Testis (tissue), 2 donors: ENCODE measurements at regions not wholly inside any gene's neighbourhood (a gene's known extent, or its start where the extent isn't known, plus 50 kb on each side); places are given as distances from the start of the nearest gene placed in this dataset.

Source experiments
- DNase-seq: peaks from one replicate; pipeline ENCODE4 v3.0.0-alpha.2; 2019
- H3K27ac ChIP-seq, 2 donors: fragments of 200-600 bp; sonication (generic); one replicate each; pipeline ENCODE4 v1.5.1; 2019
- H3K27me3 ChIP-seq: fragments of 200-600 bp; sonication (generic); one replicate; pipeline ENCODE4 v1.5.1; 2019
- H3K36me3 ChIP-seq: fragments of 200-600 bp; sonication (generic); one replicate; pipeline ENCODE4 v1.5.1; 2017; ENCODE audit warnings: low read depth; ENCODE audit errors: missing control alignments
- H3K4me1 ChIP-seq: fragments of 200-600 bp; sonication (generic); one replicate; pipeline ENCODE4 v1.5.1; 2019
- H3K4me3 ChIP-seq, 2 donors: fragments of 200-600 bp; sonication (generic); one replicate each; pipeline ENCODE4 v1.5.1; 2017 to 2019
- H3K9me3 ChIP-seq: fragments of 200-600 bp; sonication (generic); one replicate; pipeline ENCODE4 v1.5.1; 2017
- POLR2A ChIP-seq: fragments of 450-650 bp; IDR thresholded peaks from one replicate; pipeline ENCODE4 v1.6.1; 2017; ENCODE audit warnings: antibody characterized with exemption, mild to moderate bottlenecking, moderate library complexity
- WGBS, 2 donors: methylation state at CpG; one replicate each; pipeline ENCODE4 v1.1.5; 2018; 5-methylcytosine and 5-hydroxymethylcytosine counted together
- intact Hi-C: fragments of 100-400 bp; cut with DNase I; formaldehyde crosslinking; loops from one replicate; pipeline ENCODE4 v1.15.1; 2023; ENCODE audit warnings: low total_unique reads
- TF ChIP-seq, protein P1 (sequence below), 3 experiments: fragments of 450-650 bp in 2 of 3; fragments of 200-600 bp in 1 of 3; sonication (generic) in 1 of 3; IDR thresholded peaks; one replicate each; pipeline ENCODE4 v1.5.1; 2016 to 2019; ENCODE audit warnings: antibody characterized with exemption in 3 of 3, mild to moderate bottlenecking in 2 of 3, moderate library complexity in 1 of 3

DNA sequence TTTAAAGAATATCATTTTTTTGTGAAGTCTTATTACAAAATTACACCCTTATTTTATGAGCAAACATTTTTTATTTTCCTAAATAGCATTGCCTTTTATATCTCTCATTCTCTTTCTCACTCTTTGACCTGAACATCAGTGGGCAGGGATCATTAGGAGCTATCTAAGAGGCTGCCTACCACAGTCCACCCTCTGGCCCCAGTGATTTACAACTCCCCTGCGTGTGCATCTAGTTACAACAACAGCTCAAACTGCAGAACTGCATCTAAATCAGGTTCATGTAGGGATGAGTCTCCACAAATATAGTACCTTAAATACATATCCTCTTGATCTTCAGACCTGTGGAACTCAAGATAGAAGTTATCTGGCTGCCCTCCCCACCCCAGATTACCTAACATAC lies 172.4 kb upstream of the CXCR4 start:
- no peaks in the 10 kb centered on the region for H3K4me1 ChIP-seq
- H3K27me3 ChIP-seq: no peaks in the 10 kb centered on the region
- intact Hi-C loops: no loop called here
- no peak overlapping the region for H3K4me3 ChIP-seq
- TF ChIP-seq, protein P1, sequence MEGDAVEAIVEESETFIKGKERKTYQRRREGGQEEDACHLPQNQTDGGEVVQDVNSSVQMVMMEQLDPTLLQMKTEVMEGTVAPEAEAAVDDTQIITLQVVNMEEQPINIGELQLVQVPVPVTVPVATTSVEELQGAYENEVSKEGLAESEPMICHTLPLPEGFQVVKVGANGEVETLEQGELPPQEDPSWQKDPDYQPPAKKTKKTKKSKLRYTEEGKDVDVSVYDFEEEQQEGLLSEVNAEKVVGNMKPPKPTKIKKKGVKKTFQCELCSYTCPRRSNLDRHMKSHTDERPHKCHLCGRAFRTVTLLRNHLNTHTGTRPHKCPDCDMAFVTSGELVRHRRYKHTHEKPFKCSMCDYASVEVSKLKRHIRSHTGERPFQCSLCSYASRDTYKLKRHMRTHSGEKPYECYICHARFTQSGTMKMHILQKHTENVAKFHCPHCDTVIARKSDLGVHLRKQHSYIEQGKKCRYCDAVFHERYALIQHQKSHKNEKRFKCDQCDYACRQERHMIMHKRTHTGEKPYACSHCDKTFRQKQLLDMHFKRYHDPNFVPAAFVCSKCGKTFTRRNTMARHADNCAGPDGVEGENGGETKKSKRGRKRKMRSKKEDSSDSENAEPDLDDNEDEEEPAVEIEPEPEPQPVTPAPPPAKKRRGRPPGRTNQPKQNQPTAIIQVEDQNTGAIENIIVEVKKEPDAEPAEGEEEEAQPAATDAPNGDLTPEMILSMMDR (IDR thresholded peaks at IDR 0.05): no peak
- TF ChIP-seq POLR2A: no peak
- H3K9me3 ChIP-seq: no peaks in the 10 kb centered on the region
- no peak overlapping the region for H3K27ac ChIP-seq
- DNase-seq: no peak
- H3K36me3 ChIP-seq: no peaks in the 10 kb centered on the region
- WGBS, 2 donors: 63 to 76% methylated on average over 1 of the region's 1 CpG

DNA sequence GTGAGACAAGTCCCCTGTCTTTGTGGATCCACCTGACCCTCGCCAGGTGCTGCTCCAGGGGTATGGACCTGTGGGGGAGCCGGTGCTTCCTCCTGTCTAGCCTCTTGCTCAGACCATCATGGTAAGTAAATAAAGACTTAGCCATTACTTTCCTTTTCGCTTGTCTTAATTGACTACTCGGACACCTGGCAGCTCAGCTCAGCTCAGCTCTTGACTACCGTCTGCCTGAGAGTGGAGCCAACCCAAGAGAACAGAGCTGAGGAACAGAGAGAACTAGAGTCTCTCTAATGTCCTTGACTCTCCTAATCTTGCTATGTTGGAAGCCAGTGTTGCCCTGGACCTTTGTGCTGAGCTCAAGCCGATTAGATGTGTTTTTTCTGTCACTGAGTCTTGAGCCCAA lies 170.3 kb upstream of the CXCR4 start:
- Histone ChIP-seq H3K27ac (no peak overlapping the region), H3K27me3 (no peaks in the 10 kb centered on the region), H3K4me3 (no peak overlapping the region), H3K9me3 (no peaks in the 10 kb centered on the region), H3K4me1 (no peaks in the 10 kb centered on the region), H3K36me3 (no peaks in the 10 kb centered on the region)
- WGBS, 2 donors: 57 to 73% methylated on average over 6 of the region's 6 CpGs
- intact Hi-C loops: no loop called here
- TF ChIP-seq, protein P1 (IDR thresholded peaks at IDR 0.05): no peak
- no peak for TF ChIP-seq POLR2A
- no peak for DNase-seq

DNA sequence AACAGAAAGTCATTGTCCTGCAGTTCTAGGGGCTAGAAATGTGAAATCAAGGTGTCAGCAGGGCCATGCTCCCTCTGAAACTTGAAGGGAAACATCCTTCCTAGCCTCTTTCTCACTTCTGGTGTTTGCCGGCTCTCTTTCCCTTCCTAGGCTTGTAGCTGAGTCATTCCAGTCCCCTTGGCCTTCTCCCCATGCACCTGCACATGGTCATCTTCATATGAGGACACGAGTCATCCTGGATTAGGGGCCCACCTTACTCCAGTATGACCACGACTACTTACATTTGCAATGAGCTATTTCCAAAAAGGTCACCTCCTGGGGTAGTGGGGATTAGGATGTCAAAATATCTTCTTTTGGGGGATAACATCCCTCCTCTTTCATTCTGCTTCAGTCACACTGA lies 168.5 kb upstream of the CXCR4 start:
- no peaks in the 10 kb centered on the region for H3K36me3 ChIP-seq
- no peaks in the 10 kb centered on the region for H3K4me1 ChIP-seq
- no peak overlapping the region for H3K27ac ChIP-seq
- no peak for DNase-seq
- TF ChIP-seq, protein P1 (IDR thresholded peaks at IDR 0.05): no peak
- TF ChIP-seq POLR2A: no peak
- no peak overlapping the region for H3K4me3 ChIP-seq
- no peaks in the 10 kb centered on the region for H3K27me3 ChIP-seq
- no peaks in the 10 kb centered on the region for H3K9me3 ChIP-seq
- intact Hi-C loops: no loop called here
- 82 to 92% methylated on average over 3 of the region's 3 CpGs for WGBS, 2 donors

DNA sequence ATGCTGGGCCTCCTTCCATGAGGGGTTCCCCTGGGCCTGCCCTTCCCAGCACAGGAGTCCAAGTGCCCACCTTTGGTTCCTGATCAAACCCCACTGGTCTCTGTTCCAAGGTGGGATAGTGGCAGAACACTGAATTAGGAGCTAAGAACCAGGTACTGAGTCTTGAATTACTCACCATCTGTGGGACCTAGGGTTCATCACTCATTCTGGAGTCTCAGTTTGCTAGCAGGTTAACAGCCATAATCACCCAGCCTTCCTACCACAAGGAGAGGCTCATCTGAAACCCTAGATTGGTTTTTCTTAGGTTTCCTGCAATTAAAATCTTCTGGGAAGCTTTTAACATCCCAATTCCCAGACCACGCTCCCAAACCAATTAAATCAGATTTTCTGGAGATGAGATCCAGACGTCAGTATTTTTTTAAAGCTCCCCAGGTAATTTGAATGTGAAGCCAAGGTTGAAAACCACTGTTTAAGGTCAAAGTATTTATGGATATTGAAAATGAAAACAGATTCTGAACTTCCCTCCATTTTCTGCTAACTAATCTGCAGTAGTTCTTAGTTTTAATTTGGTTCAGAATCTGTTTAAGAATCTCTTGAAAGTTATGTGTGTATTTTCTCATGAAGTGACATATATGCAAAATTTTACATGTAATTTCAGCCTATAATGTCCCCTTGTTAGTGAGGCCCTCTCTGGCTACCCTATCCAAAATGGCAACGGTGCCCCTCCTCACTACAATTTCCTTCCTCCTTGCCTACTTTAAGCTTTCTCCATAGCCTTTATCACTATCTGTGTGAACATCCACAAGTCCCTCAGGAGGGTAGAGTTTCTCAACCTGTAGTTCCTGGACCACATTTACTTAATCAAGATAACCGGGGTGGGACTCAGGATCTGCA lies 166.5 kb upstream of the CXCR4 start:
- Histone ChIP-seq H3K4me3 (no peak overlapping the region), H3K4me1 (no peaks in the 10 kb centered on the region), H3K9me3 (no peaks in the 10 kb centered on the region), H3K27me3 (no peaks in the 10 kb centered on the region), H3K27ac (no peak overlapping the region), H3K36me3 (no peaks in the 10 kb centered on the region)
- DNase-seq: no peak
- 72 to 75% methylated on average over 4 of the region's 4 CpGs for WGBS, 2 donors
- intact Hi-C loops: no loop called here
- no peak for TF ChIP-seq POLR2A
- TF ChIP-seq, protein P1 (IDR thresholded peaks at IDR 0.05): no peak

DNA sequence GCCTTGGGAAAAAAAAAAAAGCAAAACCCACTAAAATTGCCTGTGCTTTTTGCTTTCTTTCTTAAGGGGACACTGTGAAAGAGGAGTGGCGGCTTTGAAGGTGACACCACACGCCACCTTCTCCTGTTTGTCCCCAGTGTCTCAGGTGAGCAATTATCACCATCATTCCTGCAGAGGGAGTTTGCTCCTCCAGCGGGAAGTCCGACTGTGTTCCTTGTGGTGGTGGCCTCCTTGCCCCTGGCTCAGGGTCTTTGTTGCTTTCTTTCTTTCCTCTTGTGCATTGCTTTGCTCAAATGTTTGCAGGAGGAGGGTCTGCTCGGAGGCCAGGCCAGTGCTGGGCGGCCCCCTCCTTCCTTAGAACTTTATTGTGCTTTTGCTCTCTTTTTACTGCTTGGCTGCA lies 164.3 kb upstream of the CXCR4 start:
- no peaks in the 10 kb centered on the region for H3K4me1 ChIP-seq
- TF ChIP-seq POLR2A: no peak
- TF ChIP-seq, protein P1 (IDR thresholded peaks at IDR 0.05): no peak
- H3K9me3 ChIP-seq: no peaks in the 10 kb centered on the region
- H3K27me3 ChIP-seq: no peaks in the 10 kb centered on the region
- H3K27ac ChIP-seq: no peak overlapping the region
- no peaks in the 10 kb centered on the region for H3K36me3 ChIP-seq
- 78 to 79% methylated on average over 6 of the region's 6 CpGs for WGBS, 2 donors
- intact Hi-C loops: no loop called here
- no peak overlapping the region for H3K4me3 ChIP-seq
- no peak for DNase-seq
